Progenitor cell of endocrine pancreas (in vitro differentiated cells): ENCODE measurements at regions not wholly inside any gene's neighbourhood (a gene's known extent, or its start where the extent isn't known, plus 50 kb on each side); places are given as distances from the start of the nearest gene placed in this dataset.
A peak's percentile ranks its signal among the peaks of the same experiment; 100 is the strongest.
"Not testable (repeated sequence)": the region's sequence is repeated elsewhere in the genome, so short reads cannot be mapped to it uniquely, and the experiment has no call there.

Experiments used
- DNase-seq: peaks from one replicate; pipeline ENCODE4 v3.0.0; 2021; ENCODE audit warnings: low spot score; ENCODE audit not compliant: unreplicated experiment
- H3K27ac Mint-ChIP-seq: 2 replicates; pipeline ENCODE4 v1.8.0; 2021; ENCODE audit warnings: mild to moderate bottlenecking, moderate library complexity, mixed read lengths
- H3K27me3 Mint-ChIP-seq: 2 replicates; pipeline ENCODE4 v1.8.0; 2021; ENCODE audit warnings: mixed read lengths
- H3K36me3 Mint-ChIP-seq: 2 replicates; pipeline ENCODE4 v1.8.0; 2022; ENCODE audit warnings: mixed read lengths; ENCODE audit not compliant: insufficient read depth
- H3K4me1 Mint-ChIP-seq: 2 replicates; pipeline ENCODE4 v1.8.0; 2021; ENCODE audit warnings: low read depth, mixed read lengths
- H3K4me3 Mint-ChIP-seq: 2 replicates; pipeline ENCODE4 v1.8.0; 2021; ENCODE audit warnings: low read depth, mild to moderate bottlenecking, moderate library complexity, mixed read lengths
- H3K9me3 Mint-ChIP-seq: 2 replicates; pipeline ENCODE4 v1.8.0; 2021; ENCODE audit warnings: low read depth, mixed read lengths
- CTCF ChIP-seq: fragments of 200-600 bp; sonication (generic); IDR thresholded peaks from one replicate; pipeline ENCODE4 v1.5.0; 2021; ENCODE audit warnings: antibody characterized with exemption, mild to moderate bottlenecking; ENCODE audit not compliant: unreplicated experiment

GRCh38 chr17:52597452-52598215 lies 439.1 kb upstream of the CA10 start:
- not testable (repeated sequence) for H3K36me3 Mint-ChIP-seq, H3K27me3 Mint-ChIP-seq, H3K4me3 Mint-ChIP-seq, H3K4me1 Mint-ChIP-seq, DNase-seq, H3K9me3 Mint-ChIP-seq, H3K27ac Mint-ChIP-seq
- peak; percentile 45 for TF ChIP-seq CTCF

- Mint-ChIP-seq H3K4me1 (no peaks in the 10 kb centered on the region), H3K36me3 (no peaks in the 10 kb centered on the region), H3K27me3 (no peaks in the 10 kb centered on the region), H3K27ac (no peak overlapping the region), H3K4me3 (no peak overlapping the region), H3K9me3 (no peaks in the 10 kb centered on the region)
- DNase-seq, result no peak
- TF ChIP-seq CTCF, result no peak
Observed at GRCh38 chr17:52594516-52594915, 436.0 kb upstream of the CA10 start.

DNA sequence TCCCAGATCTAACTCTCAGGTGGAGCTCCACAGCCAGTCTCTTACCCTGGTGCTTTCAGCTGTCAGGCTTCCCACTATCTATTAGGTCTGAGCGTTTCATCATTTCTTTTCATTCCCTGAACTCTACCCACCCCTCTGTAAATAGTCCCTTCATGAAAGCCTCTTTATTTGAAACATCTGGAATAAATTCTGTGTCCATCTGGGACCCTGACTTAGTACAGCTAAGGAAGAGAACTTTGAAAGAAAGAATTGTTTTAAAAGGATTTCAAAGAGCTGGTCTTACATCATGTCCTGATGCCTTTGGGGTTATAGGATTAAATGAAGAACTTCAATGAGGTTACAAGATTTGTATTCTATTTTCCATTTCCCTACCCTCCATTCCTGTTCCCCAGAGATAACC lies 388.5 kb upstream of the CA10 start:
- H3K4me1 Mint-ChIP-seq, result peaks cover 7% of the 10 kb centered on the region

GRCh38 chr17:52546493-52546892 lies 388.0 kb upstream of the CA10 start:
- Mint-ChIP-seq H3K9me3 (peaks cover 3% of the 10 kb centered on the region), H3K4me1 (peaks cover 7% of the 10 kb centered on the region)

More for the DNA sequence above, 388.5 kb upstream of the CA10 start:
- DNase-seq, result no peak
- Mint-ChIP-seq H3K27me3 (no peaks in the 10 kb centered on the region), H3K4me3 (no peak overlapping the region), H3K36me3 (no peaks in the 10 kb centered on the region), H3K27ac (no peak overlapping the region), H3K9me3 (peaks cover 3% of the 10 kb centered on the region)
- TF ChIP-seq CTCF, result no peak

DNA sequence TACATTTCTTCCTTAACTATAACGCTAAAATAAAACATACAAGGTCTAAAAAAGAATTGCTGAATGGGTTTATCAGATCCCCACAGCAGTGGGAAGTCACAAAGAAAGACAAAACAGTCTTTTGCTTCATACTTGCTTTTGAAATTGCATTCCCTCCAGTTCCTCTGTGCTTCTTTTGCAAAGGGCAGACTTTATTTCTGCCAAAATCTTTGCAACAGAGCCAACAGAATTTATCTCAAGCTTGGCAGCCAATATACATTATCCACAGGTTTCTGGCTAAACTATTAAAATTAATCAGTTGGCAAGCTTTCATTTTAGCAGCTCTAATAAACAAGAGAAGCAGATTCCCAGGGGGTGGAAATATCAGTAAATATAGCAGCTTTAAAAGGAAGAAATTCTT lies 378.9 kb upstream of the CA10 start:
- no peak for TF ChIP-seq CTCF
- H3K27me3 Mint-ChIP-seq, result no peaks in the 10 kb centered on the region
- no peak overlapping the region for H3K27ac Mint-ChIP-seq
- no peak for DNase-seq
- no peaks in the 10 kb centered on the region for H3K9me3 Mint-ChIP-seq
- H3K4me3 Mint-ChIP-seq, result no peak overlapping the region
- H3K36me3 Mint-ChIP-seq, result no peaks in the 10 kb centered on the region
- no peaks in the 10 kb centered on the region for H3K4me1 Mint-ChIP-seq

More at GRCh38 chr17:52546493-52546892, 388.0 kb upstream of the CA10 start:
- Mint-ChIP-seq H3K27ac (peak overlapping the region; percentile 63), H3K27me3 (no peaks in the 10 kb centered on the region), H3K36me3 (no peaks in the 10 kb centered on the region), H3K4me3 (no peak overlapping the region)
- TF ChIP-seq CTCF, result no peak
- no peak for DNase-seq
